ENCODE measurements at regions not wholly inside any gene's neighbourhood (a gene's known extent, or its start where the extent isn't known, plus 50 kb on each side); places are given as distances from the start of the nearest gene placed in this dataset.

GRCh38 chr17:77460514-77461046 is 319.8 kb downstream of the SEC14L1 start:
- TF ChIP-seq CTCF (conservative IDR thresholded peaks at IDR 0.05; ENCODE audit: low read depth, low read length) (no peak), EZH2phosphoT487 (IDR thresholded peaks at IDR 0.05; ENCODE audit: borderline replicate concordance, low read length) (no peak), EZH2 (IDR thresholded peaks at IDR 0.05; ENCODE audit: low read length, unreplicated experiment) (no peak)

Data from PC-3 (cell line).